Gastrocnemius medialis (tissue), 4 donors: ENCODE measurements at regions not wholly inside any gene's neighbourhood (a gene's known extent, or its start where the extent isn't known, plus 50 kb on each side); places are given as distances from the start of the nearest gene placed in this dataset.

Experiments used
- ATAC-seq, 2 donors: fragments of 150-250 bp; one replicate each; pipeline ENCODE4 v1.9.1; 2016
- DNase-seq, 2 donors: peaks; one replicate each; pipeline ENCODE4 v3.0.0-alpha.2; 2019
- H3K27ac ChIP-seq, 4 donors: fragments of 200-600 bp; sonication (generic); 1 replicate in 1 of 4; 2 replicates in 3 of 4; pipeline ENCODE4 v1.5.1; 2016 to 2018; ENCODE audit warnings: mild to moderate bottlenecking in 2 of 4, moderate library complexity in 1 of 4
- H3K27me3 ChIP-seq, 3 donors: fragments of 200-600 bp; sonication (generic) in 2 of 3; 1 replicate in 1 of 3; 2 replicates in 2 of 3; pipeline versions ENCODE4 v1.5.1 to v1.6.0; 2016 to 2019; ENCODE audit warnings: mild to moderate bottlenecking in 1 of 3, moderate library complexity in 1 of 3
- H3K36me3 ChIP-seq, 2 donors: fragments of 200-600 bp; sonication (generic) in 1 of 2; one replicate each; pipeline ENCODE4 v1.5.1; 2017 to 2018
- H3K4me1 ChIP-seq, 2 donors: fragments of 200-600 bp; sonication (generic) in 1 of 2; one replicate each; pipeline ENCODE4 v1.5.1; 2016 to 2017; ENCODE audit warnings: mild to moderate bottlenecking in 2 of 2
- H3K4me3 ChIP-seq, 4 donors: fragments of 200-600 bp; sonication (generic) in 3 of 4; 1 replicate in 1 of 4; 2 replicates in 3 of 4; pipeline ENCODE4 v1.5.1; 2016 to 2019; ENCODE audit warnings: mild to moderate bottlenecking in 2 of 4
- H3K9me3 ChIP-seq, 3 donors: fragments of 200-600 bp; sonication (generic) in 2 of 3; 1 replicate in 1 of 3; 2 replicates in 2 of 3; pipeline ENCODE4 v1.5.1; 2016 to 2019
- CTCF ChIP-seq, 5 experiments: fragments of 450-650 bp in 3 of 5; fragments of 200-600 bp in 2 of 5; sonication (generic) in 2 of 5; IDR thresholded peaks in 4 of 5; conservative IDR thresholded peaks in 1 of 5; 1 replicate in 4 of 5; 2 replicates in 1 of 5; pipeline ENCODE4 v1.5.1; 2016 to 2019; ENCODE audit warnings: antibody characterized with exemption in 5 of 5, mild to moderate bottlenecking in 3 of 5, moderate library complexity in 3 of 5
- POLR2A ChIP-seq, 2 donors: fragments of 450-650 bp; IDR thresholded peaks; one replicate each; pipeline ENCODE4 v1.6.1; 2017; ENCODE audit warnings: antibody characterized with exemption in 2 of 2, mild to moderate bottlenecking in 2 of 2, moderate library complexity in 2 of 2
- in situ Hi-C, 4 donors: fragments of 200-750 bp; cut with MboI; loops; one replicate each; pipeline versions ENCODE4 v1.15.0 to v1.8.0; 2017; ENCODE audit warnings: low sequenced_read_pairs in 4 of 4
- intact Hi-C: fragments of 100-400 bp; cut with DNase I; formaldehyde crosslinking; loops from one replicate; pipeline ENCODE4 v1.15.1; 2023; ENCODE audit warnings: low total_unique reads

- ATAC-seq (no peak), DNase-seq (no peak)
- TF ChIP-seq POLR2A (IDR thresholded peaks at IDR 0.05) (no peak), CTCF (IDR thresholded peaks at IDR 0.05 in 4 of 5, conservative IDR thresholded peaks at IDR 0.05 in 1 of 5) (no peak)
- Histone ChIP-seq H3K9me3 (no peaks in the 10 kb centered on the region), H3K27me3 (no peaks in the 10 kb centered on the region), H3K4me3 (no peak overlapping the region), H3K4me1 (no peaks in the 10 kb centered on the region), H3K27ac (no peak overlapping the region), H3K36me3 (no peaks in the 10 kb centered on the region)
- in situ Hi-C loops, result no loop called here
- intact Hi-C loops, result no loop called here
Observed at GRCh38 chrX:10842646-10843045, 222.3 kb upstream of the MID1 start.

GRCh38 chrX:10847333-10847732 is 226.9 kb upstream of the MID1 start:
- Histone ChIP-seq H3K9me3 (no peaks in the 10 kb centered on the region), H3K36me3 (no peaks in the 10 kb centered on the region), H3K27me3 (no peaks in the 10 kb centered on the region), H3K27ac (no peak overlapping the region), H3K4me1 (no peaks in the 10 kb centered on the region), H3K4me3 (no peak overlapping the region)
- TF ChIP-seq POLR2A (IDR thresholded peaks at IDR 0.05) (no peak), CTCF (IDR thresholded peaks at IDR 0.05 in 4 of 5, conservative IDR thresholded peaks at IDR 0.05 in 1 of 5) (no peak)
- no peak for DNase-seq
- ATAC-seq, result no peak
- in situ Hi-C loops, result no loop called here
- intact Hi-C loops, result no loop called here

GRCh38 chrX:10851809-10852208 is 231.4 kb upstream of the MID1 start:
- Histone ChIP-seq H3K4me1 (no peaks in the 10 kb centered on the region), H3K27ac (no peak overlapping the region), H3K27me3 (no peaks in the 10 kb centered on the region), H3K9me3 (no peaks in the 10 kb centered on the region), H3K36me3 (no peaks in the 10 kb centered on the region), H3K4me3 (no peak overlapping the region)
- DNase-seq, result no peak
- in situ Hi-C loops, result no loop called here
- intact Hi-C loops, result no loop called here
- ATAC-seq, result no peak
- TF ChIP-seq POLR2A (IDR thresholded peaks at IDR 0.05) (no peak), CTCF (IDR thresholded peaks at IDR 0.05 in 4 of 5, conservative IDR thresholded peaks at IDR 0.05 in 1 of 5) (no peak)

GRCh38 chrX:10854594-10854993 is 234.2 kb upstream of the MID1 start:
- Histone ChIP-seq H3K27me3 (no peaks in the 10 kb centered on the region), H3K36me3 (no peaks in the 10 kb centered on the region), H3K4me3 (no peak overlapping the region), H3K9me3 (no peaks in the 10 kb centered on the region), H3K27ac (no peak overlapping the region), H3K4me1 (no peaks in the 10 kb centered on the region)
- DNase-seq, result no peak
- in situ Hi-C loops, result no loop called here
- TF ChIP-seq CTCF (IDR thresholded peaks at IDR 0.05 in 4 of 5, conservative IDR thresholded peaks at IDR 0.05 in 1 of 5), result no peak
- no peak for TF ChIP-seq POLR2A (IDR thresholded peaks at IDR 0.05)
- intact Hi-C loops, result no loop called here
- no peak for ATAC-seq

- TF ChIP-seq CTCF (IDR thresholded peaks at IDR 0.05 in 4 of 5, conservative IDR thresholded peaks at IDR 0.05 in 1 of 5) (no peak), POLR2A (IDR thresholded peaks at IDR 0.05) (no peak)
- DNase-seq (no peak), ATAC-seq (no peak)
- in situ Hi-C loops (no loop called here), intact Hi-C loops (no loop called here)
- Histone ChIP-seq H3K9me3 (no peaks in the 10 kb centered on the region), H3K27ac (no peak overlapping the region), H3K27me3 (no peaks in the 10 kb centered on the region), H3K36me3 (no peaks in the 10 kb centered on the region), H3K4me3 (no peak overlapping the region), H3K4me1 (no peaks in the 10 kb centered on the region)
Observed at GRCh38 chrX:10855845-10856244, 235.5 kb upstream of the MID1 start.
